ENCODE measurements at regions not wholly inside any gene's neighbourhood (a gene's known extent, or its start where the extent isn't known, plus 50 kb on each side); places are given as distances from the start of the nearest gene placed in this dataset.

DNA sequence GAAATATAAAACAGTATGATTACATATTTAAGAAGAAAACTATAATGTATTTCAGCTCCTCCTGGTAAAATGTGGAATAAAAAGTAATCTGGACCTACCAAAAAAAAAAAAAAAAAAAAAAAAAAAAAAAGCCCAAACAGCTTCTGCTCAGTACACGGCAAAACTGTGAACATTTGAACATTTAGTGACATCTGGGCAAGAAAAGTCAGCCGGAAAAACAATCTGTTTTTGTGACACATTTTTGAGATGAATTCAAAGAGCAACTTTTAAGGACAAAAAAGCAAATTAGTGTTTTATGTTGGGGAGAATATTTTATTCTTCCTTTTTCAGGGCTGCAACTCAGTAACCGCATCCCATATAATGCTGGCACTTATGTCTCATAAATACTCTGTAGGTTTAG, 649.7 kb upstream of the KCNMB2 start:
- no peak for DNase-seq
- H3K27me3 ChIP-seq: no peaks in the 10 kb centered on the region
- WGBS, 4 donors: 76 to 85% (median 79%) methylated on average over 3 of the region's 3 CpGs
- no peaks in the 10 kb centered on the region for H3K36me3 ChIP-seq (replicated peaks in 1 of 2)
- H3K4me3 ChIP-seq: no peak overlapping the region
- intact Hi-C loops (cut with DNase I): no loop called here
- no peak overlapping the region for H3K27ac ChIP-seq
- H3K4me1 ChIP-seq (replicated peaks in 1 of 2): peaks cover 0 to 5% of the 10 kb centered on the region in 2 donors
- TF ChIP-seq POLR2A (IDR thresholded peaks at IDR 0.05) (no peak), CTCF (IDR thresholded peaks at IDR 0.05) (no peak)
- no peaks in the 10 kb centered on the region for H3K9me3 ChIP-seq (replicated peaks in 1 of 3)

- 89 to 93% (median 89%) methylated on average over 2 of the region's 2 CpGs for WGBS, 4 donors
- no peaks in the 10 kb centered on the region for H3K27me3 ChIP-seq
- DNase-seq: no peak
- no peak overlapping the region for H3K27ac ChIP-seq
- H3K4me3 ChIP-seq: no peak overlapping the region
- peaks cover 0 to 5% of the 10 kb centered on the region in 2 donors for H3K4me1 ChIP-seq (replicated peaks in 1 of 2)
- intact Hi-C loops (cut with DNase I): no loop called here
- no peaks in the 10 kb centered on the region for H3K9me3 ChIP-seq (replicated peaks in 1 of 3)
- no peak for TF ChIP-seq POLR2A (IDR thresholded peaks at IDR 0.05)
- TF ChIP-seq CTCF (IDR thresholded peaks at IDR 0.05): no peak
- no peaks in the 10 kb centered on the region for H3K36me3 ChIP-seq (replicated peaks in 1 of 2)
These were observed 648.8 kb upstream of the KCNMB2 start for GRCh38 chr3:177887475-177887874.

- DNase-seq: no peak
- no peak overlapping the region for H3K4me3 ChIP-seq
- intact Hi-C loops (cut with DNase I): no loop called here
- no peak for TF ChIP-seq POLR2A (IDR thresholded peaks at IDR 0.05)
- no peak for TF ChIP-seq CTCF (IDR thresholded peaks at IDR 0.05)
- WGBS, 4 donors: 74 to 90% (median 85%) methylated on average over 3 of the region's 3 CpGs
- no peaks in the 10 kb centered on the region for H3K27me3 ChIP-seq
- H3K27ac ChIP-seq: no peak overlapping the region
- H3K36me3 ChIP-seq (replicated peaks in 1 of 2): no peaks in the 10 kb centered on the region
- no peaks in the 10 kb centered on the region for H3K9me3 ChIP-seq (replicated peaks in 1 of 3)
- H3K4me1 ChIP-seq (replicated peaks in 1 of 2): peaks cover 5 to 8% of the 10 kb centered on the region in 2 donors
These were observed 647.1 kb upstream of the KCNMB2 start for GRCh38 chr3:177889161-177889560.

DNA sequence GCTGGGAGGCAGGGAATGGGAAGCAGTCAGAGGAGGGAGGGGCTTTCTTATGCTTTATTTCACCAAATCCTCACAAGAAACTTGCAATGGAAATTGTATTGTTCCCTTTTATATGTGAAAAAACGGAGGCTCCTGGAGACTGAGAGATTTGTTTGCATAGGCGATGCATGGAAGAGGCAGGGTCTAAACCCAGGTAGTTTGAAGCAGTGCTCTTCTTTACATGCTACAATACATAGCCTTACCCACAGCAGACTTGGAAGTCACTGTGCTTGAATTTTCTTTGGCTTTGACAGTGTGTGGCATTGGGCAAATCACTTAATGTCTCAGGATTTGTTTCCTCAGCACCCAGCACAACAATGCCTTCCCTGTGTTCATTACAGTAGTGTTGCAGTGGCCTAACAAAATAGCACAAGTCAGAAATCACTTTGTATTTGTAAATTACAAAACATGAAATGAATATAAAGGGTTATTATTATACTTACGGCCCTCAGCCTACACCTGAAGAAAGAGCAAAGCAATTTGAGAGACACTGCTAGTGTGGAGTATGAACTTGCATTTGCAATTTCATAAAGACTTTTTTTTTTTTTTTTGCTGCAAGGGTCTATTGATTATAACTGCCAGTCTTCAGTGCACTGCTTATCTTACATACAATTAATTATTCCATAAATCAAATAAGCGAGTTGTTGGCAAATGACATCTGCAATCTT, 646.4 kb upstream of the KCNMB2 start:
- H3K9me3 ChIP-seq (replicated peaks in 1 of 3): no peaks in the 10 kb centered on the region
- TF ChIP-seq POLR2A (IDR thresholded peaks at IDR 0.05) (no peak), CTCF (IDR thresholded peaks at IDR 0.05) (no peak)
- no peaks in the 10 kb centered on the region for H3K36me3 ChIP-seq (replicated peaks in 1 of 2)
- no peak overlapping the region for H3K27ac ChIP-seq
- intact Hi-C loops (cut with DNase I): no loop called here
- peaks cover 5 to 8% of the 10 kb centered on the region in 2 donors for H3K4me1 ChIP-seq (replicated peaks in 1 of 2)
- H3K27me3 ChIP-seq: no peaks in the 10 kb centered on the region
- 83 to 92% (median 85%) methylated on average over 4 of the region's 4 CpGs for WGBS, 4 donors
- H3K4me3 ChIP-seq: no peak overlapping the region
- DNase-seq: no peak

Data from adrenal gland (tissue), 9 donors.